ENCODE measurements at regions not wholly inside any gene's neighbourhood (a gene's known extent, or its start where the extent isn't known, plus 50 kb on each side); places are given as distances from the start of the nearest gene placed in this dataset.

DNA sequence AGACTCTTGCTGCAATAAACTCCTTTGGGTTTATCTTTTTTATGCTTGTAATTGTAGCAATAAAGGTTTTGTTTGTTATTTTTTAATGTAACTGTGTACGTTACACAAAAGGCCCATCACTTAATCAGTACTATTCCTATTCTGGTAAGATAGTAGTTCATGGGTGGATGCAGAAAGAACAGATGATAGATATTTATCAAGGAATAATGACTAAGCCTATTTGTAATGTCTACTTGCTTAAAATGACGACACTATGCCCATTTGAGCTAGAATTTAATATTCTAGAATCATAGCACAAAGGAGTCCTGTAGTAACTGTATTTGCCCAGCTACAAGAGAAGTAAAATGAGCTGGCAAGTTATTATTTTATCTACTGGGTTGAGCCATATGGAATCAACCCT is 235.4 kb upstream of the DYNLRB2 start:
- TF ChIP-seq, protein P1, sequence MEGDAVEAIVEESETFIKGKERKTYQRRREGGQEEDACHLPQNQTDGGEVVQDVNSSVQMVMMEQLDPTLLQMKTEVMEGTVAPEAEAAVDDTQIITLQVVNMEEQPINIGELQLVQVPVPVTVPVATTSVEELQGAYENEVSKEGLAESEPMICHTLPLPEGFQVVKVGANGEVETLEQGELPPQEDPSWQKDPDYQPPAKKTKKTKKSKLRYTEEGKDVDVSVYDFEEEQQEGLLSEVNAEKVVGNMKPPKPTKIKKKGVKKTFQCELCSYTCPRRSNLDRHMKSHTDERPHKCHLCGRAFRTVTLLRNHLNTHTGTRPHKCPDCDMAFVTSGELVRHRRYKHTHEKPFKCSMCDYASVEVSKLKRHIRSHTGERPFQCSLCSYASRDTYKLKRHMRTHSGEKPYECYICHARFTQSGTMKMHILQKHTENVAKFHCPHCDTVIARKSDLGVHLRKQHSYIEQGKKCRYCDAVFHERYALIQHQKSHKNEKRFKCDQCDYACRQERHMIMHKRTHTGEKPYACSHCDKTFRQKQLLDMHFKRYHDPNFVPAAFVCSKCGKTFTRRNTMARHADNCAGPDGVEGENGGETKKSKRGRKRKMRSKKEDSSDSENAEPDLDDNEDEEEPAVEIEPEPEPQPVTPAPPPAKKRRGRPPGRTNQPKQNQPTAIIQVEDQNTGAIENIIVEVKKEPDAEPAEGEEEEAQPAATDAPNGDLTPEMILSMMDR (IDR thresholded peaks at IDR 0.05; ENCODE audit: low read depth, low read length, missing control alignments) = no peak
- H3K4me3 ChIP-seq (replicated peaks; ENCODE audit: low read depth, low read length) = no peak overlapping the region
- no peak for DNase-seq (ENCODE audit: extremely low read depth, low read depth)

DNA sequence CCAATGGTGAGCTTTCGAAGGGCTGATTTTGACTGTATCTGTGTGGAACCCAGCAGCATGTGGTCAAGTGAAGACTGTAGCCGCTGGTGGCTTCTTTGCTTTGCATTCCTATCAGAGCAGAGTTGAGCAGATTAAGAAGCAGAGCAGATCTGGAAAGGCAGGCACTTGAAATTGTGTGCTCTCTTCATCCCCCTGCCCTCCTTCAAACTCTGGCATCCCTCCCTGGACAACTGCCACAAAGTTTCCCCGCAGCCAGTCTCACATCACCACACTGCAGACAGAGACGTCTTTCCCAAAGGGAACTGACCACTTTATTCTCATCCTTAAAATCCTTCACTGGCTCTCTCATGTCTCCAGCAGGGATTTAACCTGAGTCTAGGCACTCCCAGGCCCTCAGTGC is 237.1 kb upstream of the DYNLRB2 start:
- TF ChIP-seq, protein P1 (IDR thresholded peaks at IDR 0.05; ENCODE audit: low read depth, low read length, missing control alignments) = no peak
- no peak overlapping the region for H3K4me3 ChIP-seq (replicated peaks; ENCODE audit: low read depth, low read length)
- DNase-seq (ENCODE audit: extremely low read depth, low read depth) = no peak

DNA sequence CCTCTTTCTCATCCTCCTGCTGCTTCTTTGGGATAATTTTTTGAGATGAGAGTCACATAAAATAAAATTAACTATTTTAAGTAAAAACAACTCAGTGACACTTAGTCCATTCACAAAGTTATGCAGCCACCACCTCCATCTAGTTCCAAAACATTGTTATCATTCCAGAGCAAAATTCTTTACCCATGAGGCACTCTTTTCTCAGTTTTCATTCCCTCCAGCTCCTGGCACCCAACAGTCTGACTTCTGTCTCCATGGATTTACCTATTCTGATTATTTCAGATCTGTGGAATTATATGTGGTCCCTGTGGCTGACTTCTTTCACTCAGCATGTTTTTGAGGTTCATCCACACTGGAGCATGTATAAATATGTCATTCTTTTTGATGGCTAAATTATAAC is 239.9 kb upstream of the DYNLRB2 start:
- TF ChIP-seq, protein P1 (IDR thresholded peaks at IDR 0.05; ENCODE audit: low read depth, low read length, missing control alignments) = no peak
- DNase-seq (ENCODE audit: extremely low read depth, low read depth) = no peak
- no peak overlapping the region for H3K4me3 ChIP-seq (replicated peaks; ENCODE audit: low read depth, low read length)

DNA sequence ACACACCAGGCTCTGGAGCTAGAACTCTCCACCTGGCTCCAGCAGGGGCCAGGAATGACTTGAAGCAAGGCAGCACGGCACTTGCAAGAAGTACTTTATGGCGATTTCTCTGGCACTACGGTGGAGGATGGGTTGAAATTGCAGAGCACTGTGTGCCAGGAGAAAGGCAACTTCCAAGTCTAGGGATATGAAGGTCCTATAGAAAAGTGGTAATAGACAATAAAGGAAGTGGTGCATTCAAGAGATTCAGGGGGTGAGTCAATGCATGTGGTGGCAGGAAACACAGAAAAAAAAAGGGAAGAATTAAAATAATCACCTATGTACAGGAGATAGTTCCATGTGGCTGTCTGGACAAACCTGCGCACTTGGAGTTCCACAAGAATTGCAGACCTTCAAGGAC is 240.3 kb upstream of the DYNLRB2 start:
- no peak for DNase-seq (ENCODE audit: extremely low read depth, low read depth)
- TF ChIP-seq, protein P1 (IDR thresholded peaks at IDR 0.05; ENCODE audit: low read depth, low read length, missing control alignments) = no peak
- H3K4me3 ChIP-seq (replicated peaks; ENCODE audit: low read depth, low read length) = no peak overlapping the region

DNA sequence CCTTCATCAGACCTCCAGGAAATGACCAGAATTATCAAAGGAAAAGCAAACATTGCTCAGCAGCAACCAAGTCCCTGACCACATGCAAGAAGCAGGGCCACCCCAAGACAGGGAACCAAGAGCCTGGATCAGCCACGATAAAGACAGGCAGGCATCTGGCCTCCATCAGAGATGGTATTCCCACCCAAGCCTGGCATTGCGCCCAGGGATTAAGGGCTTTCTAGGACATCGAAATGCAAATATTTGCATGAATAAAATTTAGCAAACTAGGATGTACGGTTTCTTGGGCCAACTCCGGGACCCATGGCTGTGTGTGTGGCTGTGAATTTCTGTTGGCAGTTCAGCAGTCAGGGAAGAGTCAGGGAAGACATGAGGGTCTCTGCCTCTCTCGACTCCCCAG is 241.4 kb upstream of the DYNLRB2 start:
- TF ChIP-seq, protein P1 (IDR thresholded peaks at IDR 0.05; ENCODE audit: low read depth, low read length, missing control alignments) = no peak
- no peak overlapping the region for H3K4me3 ChIP-seq (replicated peaks; ENCODE audit: low read depth, low read length)
- no peak for DNase-seq (ENCODE audit: extremely low read depth, low read depth)

DNA sequence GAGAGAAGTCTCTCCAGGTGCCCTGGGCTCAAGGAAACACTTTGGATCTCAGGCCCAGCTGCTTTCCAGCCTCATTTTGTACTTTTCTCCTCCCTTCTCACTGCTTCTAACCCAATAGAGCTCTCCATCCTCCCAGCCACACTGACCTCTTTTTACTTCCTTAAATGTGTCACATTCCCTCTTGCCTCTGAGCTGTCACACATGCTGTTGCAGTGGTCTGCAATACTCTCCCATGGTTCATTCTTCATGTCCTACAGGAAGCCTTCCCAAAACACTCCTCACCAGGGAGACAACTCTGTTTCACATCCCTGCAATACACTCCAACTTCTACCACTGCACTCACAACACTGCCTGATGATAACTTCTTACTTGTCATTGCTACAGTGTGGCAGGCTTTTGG is 242.1 kb upstream of the DYNLRB2 start:
- no peak overlapping the region for H3K4me3 ChIP-seq (replicated peaks; ENCODE audit: low read depth, low read length)
- TF ChIP-seq, protein P1 (IDR thresholded peaks at IDR 0.05; ENCODE audit: low read depth, low read length, missing control alignments) = no peak
- no peak for DNase-seq (ENCODE audit: extremely low read depth, low read depth)

DNA sequence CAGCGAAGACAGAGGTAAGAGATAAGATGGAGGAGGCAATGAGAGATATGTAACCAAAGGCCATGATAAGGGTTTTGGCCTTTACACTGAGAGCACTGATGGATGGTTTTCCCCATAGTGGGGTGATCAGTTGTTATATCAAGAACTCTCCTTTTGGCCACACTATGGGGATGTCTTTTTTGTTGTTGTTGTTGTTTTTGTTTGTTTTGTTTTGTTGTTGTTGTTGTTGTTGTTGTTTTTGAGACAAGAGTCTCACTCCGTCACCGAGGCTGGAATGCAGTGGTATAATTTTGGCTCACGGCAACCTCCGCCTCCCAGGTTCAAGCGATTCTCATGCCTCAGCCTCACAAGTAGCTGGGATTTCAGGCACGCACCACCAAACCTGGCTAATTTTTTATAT is 244.8 kb upstream of the DYNLRB2 start:
- TF ChIP-seq, protein P1 (IDR thresholded peaks at IDR 0.05; ENCODE audit: low read depth, low read length, missing control alignments) = no peak
- H3K4me3 ChIP-seq (replicated peaks; ENCODE audit: low read depth, low read length) = no peak overlapping the region
- DNase-seq (ENCODE audit: extremely low read depth, low read depth) = no peak
